H4 (cell line): ENCODE measurements at regions not wholly inside any gene's neighbourhood (a gene's known extent, or its start where the extent isn't known, plus 50 kb on each side); places are given as distances from the start of the nearest gene placed in this dataset.
"Not testable (repeated sequence)": the region's sequence is repeated elsewhere in the genome, so short reads cannot be mapped to it uniquely, and the experiment has no call there.

Experiments
- DNase-seq: peaks from one replicate; pipeline ENCODE4 v3.0.0-alpha.2; 2015; ENCODE audit warnings: low spot score

GRCh38 chr13:90654970-90655369, 692.5 kb upstream of the MIR17HG start:
- DNase-seq: no peak

GRCh38 chr13:90664200-90664599, 683.3 kb upstream of the MIR17HG start:
- DNase-seq: not testable (repeated sequence)

GRCh38 chr13:90673746-90674145, 673.7 kb upstream of the MIR17HG start:
- no peak for DNase-seq

GRCh38 chr13:90675129-90675528, 672.4 kb upstream of the MIR17HG start:
- DNase-seq: no peak

GRCh38 chr13:90680826-90681225, 666.7 kb upstream of the MIR17HG start:
- no peak for DNase-seq

GRCh38 chr13:90683711-90684131, 663.8 kb upstream of the MIR17HG start:
- DNase-seq: no peak

- no peak for DNase-seq
Measured at GRCh38 chr13:90686442-90686841, 661.0 kb upstream of the MIR17HG start.

GRCh38 chr13:90689111-90689510, 658.4 kb upstream of the MIR17HG start:
- no peak for DNase-seq

- no peak for DNase-seq
Measured at GRCh38 chr13:90690458-90691080, 656.9 kb upstream of the MIR17HG start.

GRCh38 chr13:90696254-90696653, 651.2 kb upstream of the MIR17HG start:
- DNase-seq: peak; percentile 13

GRCh38 chr13:90696656-90697055, 650.8 kb upstream of the MIR17HG start:
- DNase-seq: peak; percentile 8

GRCh38 chr13:90700340-90700739, 647.1 kb upstream of the MIR17HG start:
- DNase-seq: no peak

- no peak for DNase-seq
Measured at GRCh38 chr13:90701264-90701663, 646.2 kb upstream of the MIR17HG start.

GRCh38 chr13:90702050-90702449, 645.4 kb upstream of the MIR17HG start:
- no peak for DNase-seq

GRCh38 chr13:90706631-90707030, 640.9 kb upstream of the MIR17HG start:
- no peak for DNase-seq

GRCh38 chr13:90708128-90708527, 639.4 kb upstream of the MIR17HG start:
- DNase-seq: no peak

GRCh38 chr13:90709319-90709718, 638.2 kb upstream of the MIR17HG start:
- no peak for DNase-seq

- no peak for DNase-seq
Measured at GRCh38 chr13:90710164-90710759, 637.2 kb upstream of the MIR17HG start.

- DNase-seq: no peak
Measured at GRCh38 chr13:90713441-90714133, 633.9 kb upstream of the MIR17HG start.

- DNase-seq: no peak
Measured at GRCh38 chr13:90715485-90715884, 632.0 kb upstream of the MIR17HG start.

GRCh38 chr13:90717451-90717936, 630.0 kb upstream of the MIR17HG start:
- DNase-seq: peak; percentile 73

GRCh38 chr13:90719461-90719860, 628.0 kb upstream of the MIR17HG start:
- DNase-seq: no peak

GRCh38 chr13:90721937-90722336, 625.5 kb upstream of the MIR17HG start:
- DNase-seq: no peak
